Fibroblast of villous mesenchyme (primary cell): ENCODE measurements at regions not wholly inside any gene's neighbourhood (a gene's known extent, or its start where the extent isn't known, plus 50 kb on each side); places are given as distances from the start of the nearest gene placed in this dataset.

Source experiments
- DNase-seq: peaks from one replicate; pipeline ENCODE4 v3.0.0-alpha.2; 2010; ENCODE audit warnings: low read depth
- H3K4me3 ChIP-seq: 2 replicates; pipeline ENCODE4 v1.5.1; 2011; ENCODE audit warnings: low read depth, mild to moderate bottlenecking, low read length
- CTCF ChIP-seq: IDR thresholded peaks from 2 replicates; pipeline ENCODE4 v1.5.1; 2012; ENCODE audit warnings: low read depth, mild to moderate bottlenecking, low read length; ENCODE audit not compliant: insufficient read depth

DNA sequence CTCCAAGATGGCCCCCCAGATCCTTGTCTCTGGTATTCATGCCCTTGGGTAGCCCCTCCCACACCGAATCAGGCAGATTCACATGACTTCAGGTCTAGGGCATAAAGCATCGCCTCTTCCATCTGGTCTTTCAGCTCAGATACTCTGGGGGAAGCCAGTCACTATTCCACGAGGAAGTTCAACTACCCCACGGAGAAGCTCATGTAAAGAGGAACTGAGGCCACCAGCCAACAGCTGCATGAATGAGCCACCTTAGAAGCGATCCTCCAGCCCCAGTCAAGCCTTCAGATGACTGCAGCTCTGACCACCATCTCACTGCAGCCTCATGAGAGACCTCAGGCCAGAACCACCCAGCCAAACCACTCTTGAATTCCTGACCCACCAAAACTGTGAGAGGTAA lies 54.1 kb downstream of the SOCS3 start:
- H3K4me3 ChIP-seq, result no peak overlapping the region
- no peak for TF ChIP-seq CTCF
- DNase-seq, result no peak

DNA sequence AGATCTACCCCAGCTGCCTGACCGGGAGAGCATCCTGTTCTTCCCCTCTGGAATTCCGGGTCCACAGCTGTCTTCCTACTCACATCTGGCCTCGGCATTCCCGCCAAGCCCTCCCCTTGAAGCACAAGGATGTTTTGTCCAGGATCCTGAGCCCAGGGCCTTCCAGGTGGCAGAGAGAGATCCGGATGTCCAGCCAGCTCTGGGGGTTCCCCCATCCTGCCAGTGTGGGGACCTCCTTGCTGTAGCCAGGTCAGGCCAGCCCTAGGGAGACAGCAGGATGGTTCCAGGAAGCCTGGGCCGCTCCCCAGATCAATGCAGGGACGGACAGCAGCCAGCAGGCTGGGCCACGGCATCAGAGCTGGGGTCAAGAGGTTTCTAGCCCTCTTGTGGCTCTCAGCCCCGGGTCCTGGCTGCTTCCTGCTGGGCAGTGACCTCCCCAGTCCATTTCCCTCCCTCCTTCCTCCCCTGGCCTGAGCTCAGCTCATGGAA lies 55.3 kb downstream of the SOCS3 start:
- no peak for TF ChIP-seq CTCF
- no peak for DNase-seq
- H3K4me3 ChIP-seq, result no peak overlapping the region

- DNase-seq, result no peak
- no peak overlapping the region for H3K4me3 ChIP-seq
- TF ChIP-seq CTCF, result no peak
Observed at GRCh38 chr17:78302478-78302877, 57.4 kb downstream of the SOCS3 start.

- no peak for TF ChIP-seq CTCF
- H3K4me3 ChIP-seq, result no peak overlapping the region
- no peak for DNase-seq
Observed at GRCh38 chr17:78301821-78302213, 58.1 kb downstream of the SOCS3 start.

DNA sequence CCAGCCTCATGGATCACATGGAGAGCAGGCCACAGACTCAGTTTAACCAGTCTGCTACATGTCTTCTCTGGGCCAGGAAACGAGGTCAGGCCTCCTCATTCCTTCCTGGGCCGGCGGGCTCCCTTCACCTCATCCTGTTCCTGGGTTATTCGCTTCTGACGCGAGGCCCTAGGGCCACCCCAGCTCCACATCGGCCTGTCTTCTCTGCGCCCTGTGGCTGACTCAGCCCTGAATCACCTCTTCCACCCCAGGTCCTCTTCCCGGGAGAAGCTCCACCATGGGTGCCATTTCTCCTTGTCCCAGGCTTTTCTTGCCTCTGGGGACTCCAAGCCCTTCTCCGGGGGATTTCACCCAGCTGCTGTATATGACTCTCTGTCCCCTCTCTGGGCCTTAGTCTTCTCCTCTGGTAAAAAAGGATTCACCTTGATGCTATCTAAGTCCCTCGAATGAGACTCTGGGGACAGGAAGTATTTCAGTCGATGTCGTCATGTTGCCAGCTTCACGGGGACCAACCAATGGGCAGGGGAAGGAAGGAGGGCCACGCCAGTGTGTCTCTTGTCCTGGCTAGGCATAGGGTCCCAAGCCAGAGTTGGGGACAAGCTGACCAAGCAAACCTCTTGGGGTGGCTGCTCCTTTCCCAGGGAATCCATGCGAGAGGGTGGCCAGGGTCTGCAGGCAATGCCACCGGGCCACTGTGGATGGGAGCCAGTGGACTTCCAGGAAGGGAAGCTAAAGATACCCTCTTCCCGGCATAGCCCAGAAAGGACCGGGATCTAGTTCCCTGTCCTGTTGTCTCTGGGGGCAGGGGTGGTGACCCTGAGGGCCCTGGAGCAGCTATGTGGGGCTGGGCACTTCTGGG lies 58.7 kb downstream of the SOCS3 start:
- no peak for TF ChIP-seq CTCF
- no peak for DNase-seq
- H3K4me3 ChIP-seq, result no peak overlapping the region

DNA sequence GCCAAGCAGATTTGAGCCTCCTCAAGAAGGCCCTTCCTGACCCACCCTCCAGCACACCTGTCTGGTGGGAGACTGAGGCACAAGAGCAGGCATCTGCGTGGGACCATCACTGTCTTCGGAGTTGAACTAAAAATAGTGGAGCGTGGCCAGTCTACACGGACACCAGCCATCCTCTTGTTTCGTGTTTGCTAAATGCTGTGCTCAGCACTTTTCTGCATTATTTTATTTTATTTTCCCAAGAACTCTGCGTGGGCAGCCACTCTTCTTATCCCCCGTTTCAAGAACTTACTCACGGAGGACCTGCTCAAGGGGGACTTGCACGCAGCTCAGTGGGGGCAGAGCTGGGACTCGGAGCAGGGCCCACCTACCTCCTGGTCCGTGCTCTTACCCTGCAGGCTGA lies 60.8 kb downstream of the SOCS3 start:
- DNase-seq, result no peak
- H3K4me3 ChIP-seq, result no peak overlapping the region

More for the DNA sequence above, 60.8 kb downstream of the SOCS3 start:
- no peak for TF ChIP-seq CTCF
